HG02870 (cell line): ENCODE measurements at regions not wholly inside any gene's neighbourhood (a gene's known extent, or its start where the extent isn't known, plus 50 kb on each side); places are given as distances from the start of the nearest gene placed in this dataset.
"Not testable (repeated sequence)": the region's sequence is repeated elsewhere in the genome, so short reads cannot be mapped to it uniquely, and the experiment has no call there.

Experiments used
- ATAC-seq: cut with Tn5 transposase; IDR thresholded peaks from one replicate; pipeline ENCODE4 v1.9.1; 2021; ENCODE audit warnings: mild to moderate bottlenecking, moderate library complexity; ENCODE audit not compliant: unreplicated experiment

DNA sequence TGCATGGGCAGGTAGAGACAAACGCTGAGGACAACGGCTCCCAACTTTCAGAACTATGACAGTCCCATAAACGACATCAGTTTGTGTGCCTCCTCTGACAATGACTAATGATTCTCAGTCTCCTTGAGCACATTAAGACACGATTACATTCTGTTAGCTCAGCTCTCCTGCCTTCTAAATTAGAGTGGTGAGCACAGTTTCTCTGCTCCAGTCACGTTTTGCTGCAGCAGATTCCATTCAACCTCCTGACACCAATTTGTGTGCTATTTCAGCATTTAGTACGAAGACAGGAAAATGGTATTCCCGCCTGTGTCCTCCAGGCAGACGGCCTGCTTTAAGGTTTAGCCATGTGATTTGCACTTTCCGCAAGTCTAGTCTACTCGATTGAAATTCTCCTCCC lies 458.4 kb upstream of the CFAP20DC start:
- ATAC-seq: no peak

DNA sequence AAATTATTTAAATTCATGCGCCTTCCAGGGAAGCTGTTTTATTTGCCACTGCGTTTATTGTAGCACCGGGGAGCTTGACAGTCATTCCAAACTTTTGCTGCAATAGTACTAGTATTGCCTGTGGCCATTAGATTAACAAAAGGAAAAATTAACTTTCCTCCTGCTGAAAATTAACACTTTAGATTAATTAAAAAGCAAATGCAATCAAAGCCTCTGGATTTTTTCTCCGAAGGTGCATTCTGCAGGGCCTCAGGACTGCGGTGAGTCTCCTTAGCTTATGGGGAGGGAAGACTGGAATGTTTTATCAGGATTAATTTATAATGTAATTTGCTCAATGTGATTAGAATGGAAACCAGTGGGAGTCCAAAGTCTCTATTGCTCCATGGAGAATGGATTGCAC lies 456.4 kb upstream of the CFAP20DC start:
- no peak for ATAC-seq

DNA sequence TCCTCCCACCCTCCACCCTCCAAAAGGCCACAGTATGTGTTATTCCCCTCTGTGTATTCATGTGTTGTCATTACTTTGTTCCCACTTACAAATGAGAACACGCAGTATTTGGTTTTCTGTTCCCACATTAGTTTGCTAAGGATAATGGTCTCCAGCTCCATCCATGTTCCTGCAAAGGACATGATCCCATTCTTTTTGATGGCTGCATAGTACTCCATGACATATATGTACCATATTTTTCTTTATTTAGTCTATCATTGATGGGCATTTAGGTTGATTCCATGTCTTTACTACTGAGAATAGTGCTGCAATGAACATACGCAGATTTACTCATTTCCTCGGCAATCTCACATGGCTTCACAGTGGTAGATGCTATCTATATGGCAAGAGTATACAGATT lies 453.6 kb upstream of the CFAP20DC start:
- no peak for ATAC-seq

DNA sequence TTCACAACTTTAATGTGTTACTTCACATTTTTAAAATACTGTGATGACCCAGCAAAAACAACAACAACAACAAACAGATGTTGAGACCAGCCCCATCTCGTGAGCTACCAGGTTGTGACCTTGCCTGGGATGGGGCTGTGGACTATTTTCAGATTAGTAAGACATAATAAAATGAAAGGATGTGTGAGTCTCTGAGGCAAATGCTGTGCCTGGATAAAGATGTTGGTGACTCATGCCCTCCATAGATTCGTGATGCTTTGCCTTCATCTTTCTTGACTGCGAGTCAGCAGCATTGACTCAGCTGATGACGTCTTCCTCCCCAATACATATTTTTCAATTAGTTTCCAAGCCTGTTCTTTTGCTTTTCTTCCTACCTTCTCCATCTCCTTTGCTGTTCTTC lies 453.0 kb upstream of the CFAP20DC start:
- ATAC-seq: no peak

DNA sequence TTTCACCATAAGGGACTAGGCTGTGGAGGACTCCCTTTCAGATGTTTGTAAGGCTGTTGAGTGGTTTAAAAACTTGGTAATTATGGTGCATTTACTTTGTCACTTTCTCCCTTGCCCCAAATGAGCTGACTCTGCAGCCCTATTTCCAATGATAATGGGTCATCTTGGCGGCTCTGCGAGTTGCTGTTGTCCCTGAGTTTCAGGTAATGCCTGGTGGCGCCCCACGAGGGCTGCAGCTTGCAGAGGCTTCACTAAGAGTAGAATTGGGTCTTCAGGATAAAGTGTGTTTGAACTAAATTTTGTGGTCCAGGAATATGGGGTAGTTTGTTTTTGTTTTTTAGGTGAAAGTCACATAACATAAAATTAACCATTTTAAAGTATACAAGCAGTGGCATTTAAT lies 450.1 kb upstream of the CFAP20DC start:
- no peak for ATAC-seq

DNA sequence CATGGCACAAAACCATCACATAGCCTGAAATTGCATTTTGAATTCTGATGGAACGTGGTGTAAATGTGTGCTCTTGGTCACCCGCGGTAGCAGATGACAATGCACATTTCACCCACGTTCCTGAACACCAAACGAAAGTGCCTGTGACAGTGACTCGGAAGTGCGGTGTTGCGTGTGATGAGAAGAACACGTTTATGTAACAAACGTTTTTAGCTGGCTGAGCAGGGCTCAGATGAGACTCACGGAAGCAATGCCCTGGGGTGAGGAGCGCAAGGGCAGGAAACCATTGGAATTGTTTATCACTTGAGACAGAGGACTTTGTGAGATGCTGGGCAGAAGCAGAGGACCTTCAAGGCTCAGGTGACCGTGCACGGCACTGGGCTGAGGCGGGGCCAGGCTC lies 449.2 kb upstream of the CFAP20DC start:
- ATAC-seq: no peak

DNA sequence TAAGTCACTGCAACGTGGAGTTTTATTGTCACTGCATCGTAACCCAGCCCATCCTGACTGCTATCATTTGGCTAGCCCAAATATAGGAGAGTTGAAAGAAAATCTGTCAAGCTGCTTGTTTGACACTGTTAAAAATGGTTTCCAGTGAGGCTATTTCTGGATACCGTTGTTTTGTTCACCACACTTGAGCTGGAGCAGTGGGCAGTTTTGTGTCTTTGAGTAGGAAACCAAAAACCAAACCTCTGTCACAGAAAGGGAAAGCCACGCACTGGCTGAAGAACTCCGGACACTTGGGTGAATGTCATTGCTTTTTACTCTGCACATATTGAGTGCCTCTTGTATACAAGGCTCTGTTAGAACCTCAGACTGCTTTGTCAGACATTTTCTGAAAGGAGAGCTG lies 446.4 kb upstream of the CFAP20DC start:
- no peak for ATAC-seq

DNA sequence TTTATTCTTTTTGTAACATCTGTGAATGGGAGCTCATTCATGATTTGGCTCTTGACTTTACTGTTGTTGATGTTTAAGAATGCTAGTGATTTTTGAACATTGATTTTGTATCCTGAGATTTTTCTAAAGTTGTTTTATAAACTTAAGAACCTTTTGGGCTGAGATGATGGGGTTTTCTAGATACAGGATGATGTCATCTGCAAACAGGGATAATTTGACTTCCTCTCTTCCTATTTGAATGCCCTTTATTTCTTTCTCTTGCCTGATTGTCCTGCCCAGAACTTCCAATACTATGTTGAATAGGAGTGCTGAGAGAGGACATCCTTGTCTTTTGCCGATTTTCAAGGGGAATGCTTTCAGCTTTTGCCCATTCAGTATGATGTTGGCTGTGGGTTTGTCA lies 445.1 kb upstream of the CFAP20DC start:
- ATAC-seq: not testable (repeated sequence)

DNA sequence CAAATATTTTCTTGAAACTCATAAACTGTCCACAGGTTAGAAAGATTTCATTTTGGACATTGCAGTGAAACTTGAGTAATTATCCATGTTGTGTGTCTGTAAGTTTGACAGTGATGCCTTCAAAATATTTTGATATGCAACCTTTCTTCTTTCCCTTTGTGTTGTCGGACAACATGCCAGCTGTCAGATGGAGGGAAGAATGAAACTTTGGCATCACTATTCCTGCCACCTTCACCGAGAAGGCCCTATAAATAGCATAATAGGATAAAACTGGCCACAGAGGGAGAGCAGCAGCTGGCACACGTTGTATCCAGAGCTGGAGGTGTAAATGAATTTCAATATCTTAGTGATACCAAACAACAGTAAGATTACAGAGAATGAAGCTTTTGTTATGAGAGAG lies 436.7 kb upstream of the CFAP20DC start:
- no peak for ATAC-seq

DNA sequence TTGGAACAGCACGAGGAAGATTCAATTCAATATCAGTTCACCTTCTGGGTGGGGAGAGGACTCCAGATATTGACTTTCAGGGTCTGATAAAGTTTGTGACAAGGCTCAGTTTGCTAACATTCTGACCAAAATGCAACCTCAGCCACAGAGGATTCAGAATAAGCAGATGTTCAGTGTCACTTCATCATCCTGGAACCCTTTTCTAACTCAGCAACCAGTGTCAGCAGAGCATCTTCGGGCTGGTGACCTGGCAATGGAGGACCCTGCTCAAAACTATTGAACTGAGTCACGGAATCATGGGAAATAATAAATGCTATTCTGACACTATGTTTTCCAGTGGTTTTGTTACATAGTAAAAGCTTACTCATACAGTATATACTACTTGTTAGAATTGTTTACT lies 433.4 kb upstream of the CFAP20DC start:
- no peak for ATAC-seq

DNA sequence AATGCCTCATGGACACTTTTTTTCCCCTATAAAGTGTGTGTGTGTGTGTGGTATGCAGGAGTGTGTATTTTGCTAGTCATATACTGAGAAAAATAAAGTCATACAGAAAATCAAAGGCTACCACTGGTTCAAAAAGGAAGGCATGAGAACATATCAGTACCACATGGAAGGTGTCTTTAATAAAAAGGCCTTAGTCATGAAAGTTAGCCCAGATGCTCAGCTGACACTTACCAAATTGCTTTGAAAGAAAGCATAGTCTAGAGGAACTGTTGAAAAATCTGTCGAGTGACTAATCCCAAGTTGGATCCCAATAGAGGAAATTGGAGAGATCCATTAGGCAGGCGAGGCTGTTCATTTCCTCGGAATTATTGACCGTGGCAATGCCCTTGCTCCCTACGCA lies 432.9 kb upstream of the CFAP20DC start:
- no peak for ATAC-seq

DNA sequence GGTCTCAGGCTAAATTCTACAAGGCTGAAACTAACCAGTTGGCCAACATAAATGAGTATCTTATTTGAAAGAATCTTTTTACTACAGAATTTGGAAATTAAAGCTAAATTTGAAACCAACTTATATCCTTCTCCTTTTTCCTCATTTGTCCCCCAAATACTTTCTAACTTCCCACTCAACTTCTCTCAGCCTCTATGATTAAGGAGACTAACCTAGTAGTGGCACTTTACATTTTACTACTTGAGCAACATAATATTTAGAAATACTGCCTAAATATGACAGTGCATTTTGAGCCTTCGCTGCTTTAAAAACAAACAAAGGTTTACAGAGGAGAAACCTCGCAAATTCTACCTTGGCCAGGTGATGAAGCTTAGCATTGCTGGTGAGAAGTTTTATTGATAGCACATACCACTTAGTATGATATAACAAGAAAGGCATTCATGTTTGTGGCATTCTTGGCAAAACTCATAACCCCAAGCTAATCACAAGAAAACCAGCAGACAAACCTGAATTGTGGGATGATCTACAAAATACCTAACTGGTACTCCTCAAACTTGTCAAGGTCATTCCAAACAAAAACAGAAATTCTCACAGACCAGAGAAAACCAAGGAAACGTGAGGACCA lies 432.1 kb upstream of the CFAP20DC start:
- ATAC-seq: no peak

DNA sequence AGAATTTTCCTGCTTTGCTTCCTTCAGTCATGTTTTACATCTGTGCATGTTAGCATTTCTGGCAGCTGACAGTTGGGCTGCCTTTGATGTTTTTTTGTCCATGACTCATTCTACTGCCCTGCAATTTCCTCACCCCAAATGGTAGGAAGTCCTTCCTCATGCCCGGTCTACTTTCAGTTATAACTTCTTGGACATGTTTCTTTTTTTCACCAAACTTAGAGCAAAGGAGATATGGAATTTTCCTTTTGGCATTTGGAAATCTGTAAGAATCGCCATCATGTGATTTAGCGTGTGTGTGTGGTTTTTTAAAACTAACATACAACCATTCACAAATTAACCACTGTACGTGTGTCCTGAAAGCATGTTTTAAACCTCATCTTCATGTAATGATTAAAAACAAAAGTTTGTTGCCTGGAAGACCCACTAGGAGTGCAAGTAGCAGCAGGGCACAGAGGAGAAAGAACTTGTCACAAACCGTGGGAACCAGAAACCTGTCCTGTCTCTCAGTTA lies 430.7 kb upstream of the CFAP20DC start:
- ATAC-seq: peak; percentile 85

DNA sequence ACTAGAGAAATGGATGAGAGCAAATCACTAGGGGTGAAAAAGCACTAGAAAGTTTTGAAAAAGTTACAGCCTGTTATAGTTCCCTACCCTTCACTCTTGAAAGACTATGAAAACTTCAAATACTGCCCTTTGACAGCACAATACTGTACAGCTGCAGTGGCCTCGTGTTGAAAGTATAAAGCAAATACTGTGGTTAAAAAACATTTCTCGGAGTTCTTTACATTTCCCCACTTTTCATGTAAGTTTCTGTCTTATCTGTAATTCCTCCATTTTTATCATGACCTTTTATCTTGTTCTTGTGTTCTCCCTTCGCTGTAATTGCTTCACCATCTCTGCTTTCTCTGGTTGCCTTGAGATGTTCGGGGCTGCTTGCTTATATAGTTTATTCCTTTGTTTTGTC lies 423.8 kb upstream of the CFAP20DC start:
- peak; percentile 84 for ATAC-seq

DNA sequence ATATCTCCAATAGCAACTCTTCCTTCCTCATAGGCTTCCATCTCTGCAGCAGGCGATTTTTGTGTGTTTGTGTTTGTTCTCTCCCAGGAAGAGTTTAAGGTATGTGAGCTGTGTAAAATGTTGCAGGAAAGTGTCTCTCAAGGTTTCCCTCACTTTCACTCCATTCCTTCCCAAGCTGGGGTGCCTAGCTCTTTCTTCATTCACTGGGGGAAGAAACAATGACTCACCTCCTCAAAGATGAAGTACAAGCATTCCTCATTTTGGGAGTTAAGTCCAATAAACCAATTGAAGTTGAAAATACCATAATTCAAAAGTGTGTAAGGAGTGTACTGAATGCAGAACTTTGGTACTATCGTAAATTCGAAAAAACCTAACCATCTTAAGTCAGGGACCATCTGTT lies 422.7 kb upstream of the CFAP20DC start:
- ATAC-seq: no peak

DNA sequence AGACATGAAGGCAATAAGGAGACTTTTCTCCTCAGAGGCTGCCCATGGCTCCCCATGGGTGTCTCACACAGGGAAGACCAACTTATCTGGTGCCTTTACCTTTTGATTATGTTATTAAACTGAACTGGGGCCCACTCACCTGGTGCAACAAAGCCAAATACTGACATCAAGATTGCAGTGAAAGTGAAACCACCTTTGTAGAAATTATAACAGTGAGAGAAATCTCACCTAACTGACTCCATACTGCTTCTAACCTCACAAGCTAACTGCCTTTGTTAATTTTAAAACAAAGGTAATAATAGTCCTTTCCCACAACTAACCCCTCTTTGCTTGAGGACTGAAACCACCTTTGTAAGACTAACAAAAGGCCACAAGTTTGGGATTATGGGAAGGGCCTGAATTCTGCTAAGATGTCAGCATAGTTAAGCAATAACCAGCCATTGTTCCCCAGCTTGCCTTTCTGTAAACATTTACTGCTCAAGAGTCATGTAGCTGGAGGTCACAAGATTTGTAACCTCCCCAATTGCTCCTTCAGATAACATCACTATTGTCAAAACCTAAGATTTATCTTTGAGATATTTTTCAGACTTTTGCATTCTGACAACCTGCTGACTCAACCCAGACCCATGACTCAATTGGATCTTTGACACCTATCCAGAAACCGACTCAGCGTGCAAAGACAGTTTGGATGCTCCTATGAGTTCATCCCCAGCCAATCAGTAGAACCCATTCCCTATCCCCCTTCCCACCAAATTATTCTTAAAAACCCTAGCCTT lies 420.3 kb upstream of the CFAP20DC start:
- no peak for ATAC-seq

DNA sequence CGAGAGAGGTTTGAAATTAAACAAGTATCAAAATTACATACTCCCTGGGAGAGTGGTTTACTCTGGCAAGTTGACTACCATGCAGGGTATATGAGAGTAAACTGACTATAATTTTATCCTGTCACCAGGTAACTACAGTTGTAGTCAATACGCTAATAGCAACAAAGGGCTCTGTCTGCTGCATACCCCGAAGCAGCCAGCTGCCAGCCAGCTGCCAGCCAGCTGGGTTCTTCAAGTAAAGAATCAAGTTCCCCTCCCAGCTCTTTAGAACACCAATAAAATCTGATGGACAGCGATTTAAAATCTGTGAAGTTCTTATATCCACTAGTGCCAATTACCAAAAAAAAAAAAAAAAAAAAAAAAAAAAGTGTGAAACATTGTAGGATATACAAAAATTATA lies 417.7 kb upstream of the CFAP20DC start:
- no peak for ATAC-seq

DNA sequence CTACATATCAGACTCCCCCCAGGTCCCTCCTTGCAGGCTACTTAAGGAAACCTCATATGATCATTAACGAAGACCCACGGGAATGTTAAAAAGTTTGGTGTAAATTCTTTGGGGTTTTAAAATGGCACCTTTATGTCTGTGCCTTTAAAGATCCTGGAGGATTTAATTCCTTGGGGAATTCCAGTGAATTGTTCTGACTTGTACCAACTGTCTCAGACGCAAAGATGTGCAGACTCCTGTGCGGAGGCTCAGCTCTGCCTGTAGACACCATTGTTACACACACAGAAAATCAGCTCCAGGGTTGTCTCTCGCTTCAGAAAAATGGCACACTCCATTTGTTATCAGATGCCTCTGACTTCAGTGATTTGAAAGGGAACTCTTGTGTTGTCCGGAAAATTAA lies 414.4 kb upstream of the CFAP20DC start:
- ATAC-seq: no peak

DNA sequence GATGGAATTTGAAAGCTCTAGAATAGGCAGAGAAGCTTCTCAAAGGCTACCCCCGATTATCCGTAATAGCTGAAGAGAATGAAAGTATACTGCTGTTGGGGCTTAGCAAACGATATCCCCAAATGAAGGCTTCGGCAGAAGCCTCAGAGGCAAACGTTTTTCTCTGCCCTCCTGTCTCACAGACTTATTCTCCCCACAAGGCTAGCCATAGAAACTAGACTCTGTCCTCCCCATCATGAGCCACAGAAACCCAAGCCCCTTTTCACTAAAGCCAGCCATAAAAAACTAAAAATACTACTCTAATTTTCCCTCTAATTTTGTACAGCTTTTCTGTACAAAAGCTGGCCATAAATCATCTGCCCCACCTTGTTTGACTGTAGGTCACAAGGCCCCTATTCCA lies 413.4 kb upstream of the CFAP20DC start:
- ATAC-seq: no peak

DNA sequence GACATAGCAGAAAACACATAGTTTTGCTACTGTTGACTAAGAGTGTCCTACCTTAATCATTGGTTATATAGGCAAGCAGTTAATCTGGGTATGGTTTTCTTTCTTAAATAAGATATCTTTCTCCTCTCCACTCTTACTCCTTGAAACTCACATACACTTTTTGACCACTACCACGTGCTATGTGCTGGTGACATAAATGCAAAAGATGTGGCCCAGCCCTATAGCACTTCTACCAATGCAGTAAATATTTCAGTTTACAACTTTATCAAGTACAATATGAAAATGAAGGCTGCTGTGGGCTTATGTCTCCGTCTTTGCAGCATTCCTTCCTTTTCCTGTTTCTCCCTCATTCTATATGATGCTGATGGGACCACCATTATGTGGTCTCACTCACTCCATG lies 410.2 kb upstream of the CFAP20DC start:
- no peak for ATAC-seq

DNA sequence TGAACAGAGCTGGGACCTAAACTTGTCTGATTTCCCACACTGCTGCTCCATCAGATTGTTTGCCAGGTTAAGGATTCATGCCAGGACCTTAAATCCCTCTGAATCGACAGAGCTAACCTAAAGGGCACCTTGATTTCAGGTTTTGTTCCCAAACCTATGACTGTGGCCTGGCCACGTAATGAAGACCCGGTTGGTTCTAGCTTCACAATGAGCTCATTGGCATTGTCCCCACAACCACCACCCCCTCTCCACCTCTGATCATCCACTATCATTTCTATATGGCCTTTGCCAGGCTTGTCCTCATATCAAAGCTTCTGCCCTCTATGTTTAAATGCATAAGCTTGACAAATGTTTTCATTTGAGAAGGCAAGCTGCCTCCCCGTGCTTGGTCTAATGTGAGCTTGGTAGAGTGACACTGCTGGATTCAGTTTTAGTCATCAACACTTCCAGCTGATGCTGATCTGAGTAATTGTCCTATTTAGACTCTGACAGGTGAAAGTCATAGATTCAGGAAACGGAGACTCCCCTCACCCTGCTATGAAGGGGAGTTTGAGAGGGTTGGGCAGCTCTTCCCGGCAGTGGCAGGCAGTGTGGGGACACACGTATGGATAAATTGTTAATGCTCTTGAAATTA lies 407.1 kb upstream of the CFAP20DC start:
- peak; percentile 99 for ATAC-seq
